ENCODE measurements at regions not wholly inside any gene's neighbourhood (a gene's known extent, or its start where the extent isn't known, plus 50 kb on each side); places are given as distances from the start of the nearest gene placed in this dataset.

GRCh38 chr2:236472720-236473495 lies 96.7 kb upstream of the ACKR3 start:
- H4K20me1 ChIP-seq (ENCODE audit: insufficient read depth, low read length): no peaks in the 10 kb centered on the region
- H3K27ac ChIP-seq (ENCODE audit: low read depth, low read length, poor library complexity, severe bottlenecking): no peak overlapping the region
- no peaks in the 10 kb centered on the region for H3K79me2 ChIP-seq (ENCODE audit: insufficient read depth, low read length)
- H3K9ac ChIP-seq (ENCODE audit: low read length): no peak overlapping the region
- no peak for TF ChIP-seq CTCF (IDR thresholded peaks at IDR 0.05; ENCODE audit: low read length)
- TF ChIP-seq EZH2 (IDR thresholded peaks at IDR 0.05; ENCODE audit: borderline replicate concordance, low read length): no peak
- no peak overlapping the region for H2AFZ ChIP-seq (ENCODE audit: low read length)
- H3F3A ChIP-seq (ENCODE audit: insufficient read depth, low read length): no peaks in the 10 kb centered on the region
- H3K4me3 ChIP-seq (ENCODE audit: low read depth, low read length, poor library complexity, severe bottlenecking): no peak overlapping the region
- H3K36me3 ChIP-seq (ENCODE audit: insufficient read depth, low read length): no peaks in the 10 kb centered on the region
- H3K4me1 ChIP-seq (ENCODE audit: insufficient read depth, low read length, severe bottlenecking): no peaks in the 10 kb centered on the region
- no peaks in the 10 kb centered on the region for H3K9me2 ChIP-seq (ENCODE audit: low read depth, low read length)
- H3K4me2 ChIP-seq (ENCODE audit: low read length): no peak overlapping the region
- H3K27me3 ChIP-seq (ENCODE audit: insufficient read depth, low read length): no peaks in the 10 kb centered on the region
- H3K9me3 ChIP-seq (ENCODE audit: low read length): no peaks in the 10 kb centered on the region

DNA sequence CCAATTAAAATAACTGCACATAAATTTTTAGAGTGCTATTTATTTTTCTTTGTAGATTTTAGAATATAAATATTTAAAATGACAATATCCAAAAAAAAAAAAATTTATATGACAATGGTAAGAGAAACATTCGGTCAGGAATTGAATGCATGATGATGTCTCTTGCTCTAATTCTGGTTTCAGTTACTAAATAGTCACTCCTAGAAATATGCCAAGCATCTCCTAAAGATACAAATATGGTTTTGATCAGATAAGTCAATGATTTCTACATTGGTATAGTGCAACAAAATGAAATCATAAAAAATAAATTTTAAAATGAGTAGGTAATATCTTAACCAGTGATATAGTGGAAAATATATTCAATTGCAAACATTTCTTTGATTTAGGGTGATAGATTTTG lies 95.9 kb upstream of the ACKR3 start:
- no peak for TF ChIP-seq CTCF (IDR thresholded peaks at IDR 0.05; ENCODE audit: low read length)
- TF ChIP-seq EZH2 (IDR thresholded peaks at IDR 0.05; ENCODE audit: borderline replicate concordance, low read length): no peak
- Histone ChIP-seq H3K4me2 (ENCODE audit: low read length) (no peak overlapping the region), H3K27me3 (ENCODE audit: insufficient read depth, low read length) (no peaks in the 10 kb centered on the region), H3K4me3 (ENCODE audit: low read depth, low read length, poor library complexity, severe bottlenecking) (no peak overlapping the region), H3K9me3 (ENCODE audit: low read length) (no peaks in the 10 kb centered on the region), H3K27ac (ENCODE audit: low read depth, low read length, poor library complexity, severe bottlenecking) (no peak overlapping the region), H3K9me2 (ENCODE audit: low read depth, low read length) (no peaks in the 10 kb centered on the region), H3K79me2 (ENCODE audit: insufficient read depth, low read length) (no peaks in the 10 kb centered on the region), H2AFZ (ENCODE audit: low read length) (no peak overlapping the region), H3F3A (ENCODE audit: insufficient read depth, low read length) (no peaks in the 10 kb centered on the region), H3K36me3 (ENCODE audit: insufficient read depth, low read length) (no peaks in the 10 kb centered on the region), H3K9ac (ENCODE audit: low read length) (no peak overlapping the region), H4K20me1 (ENCODE audit: insufficient read depth, low read length) (no peaks in the 10 kb centered on the region), H3K4me1 (ENCODE audit: insufficient read depth, low read length, severe bottlenecking) (no peaks in the 10 kb centered on the region)

DNA sequence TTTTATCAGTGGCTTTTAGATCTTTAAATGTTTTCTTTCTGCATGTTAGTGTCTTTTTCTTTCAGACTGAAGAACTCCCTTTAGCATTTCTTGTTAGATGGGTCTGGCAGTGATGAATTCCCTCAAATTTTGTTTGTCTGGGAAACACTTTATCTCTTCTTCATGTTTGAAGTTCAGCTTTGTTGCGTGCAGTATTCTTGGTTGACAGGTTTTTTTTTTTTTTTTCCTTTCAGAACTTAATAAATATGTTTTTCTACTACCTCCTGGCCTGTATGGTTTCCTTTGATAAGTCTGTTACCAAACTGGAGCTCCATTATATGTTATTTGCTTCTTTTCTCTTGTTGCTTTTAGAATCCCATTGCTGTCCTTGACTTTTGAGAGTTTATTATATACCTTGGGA lies 89.8 kb upstream of the ACKR3 start:
- Histone ChIP-seq H3K4me2 (ENCODE audit: low read length) (no peak overlapping the region), H2AFZ (ENCODE audit: low read length) (no peak overlapping the region), H3K9ac (ENCODE audit: low read length) (no peak overlapping the region), H3K9me2 (ENCODE audit: low read depth, low read length) (no peaks in the 10 kb centered on the region), H4K20me1 (ENCODE audit: insufficient read depth, low read length) (no peaks in the 10 kb centered on the region), H3K27ac (ENCODE audit: low read depth, low read length, poor library complexity, severe bottlenecking) (no peak overlapping the region), H3K4me1 (ENCODE audit: insufficient read depth, low read length, severe bottlenecking) (no peaks in the 10 kb centered on the region), H3K79me2 (ENCODE audit: insufficient read depth, low read length) (no peaks in the 10 kb centered on the region), H3F3A (ENCODE audit: insufficient read depth, low read length) (no peaks in the 10 kb centered on the region), H3K27me3 (ENCODE audit: insufficient read depth, low read length) (no peaks in the 10 kb centered on the region), H3K9me3 (ENCODE audit: low read length) (0 out of 2 replicates have a peak, but pooled peaks cover 3% of the 10 kb centered on the region), H3K4me3 (ENCODE audit: low read depth, low read length, poor library complexity, severe bottlenecking) (no peak overlapping the region), H3K36me3 (ENCODE audit: insufficient read depth, low read length) (no peaks in the 10 kb centered on the region)
- TF ChIP-seq EZH2 (IDR thresholded peaks at IDR 0.05; ENCODE audit: borderline replicate concordance, low read length) (no peak), CTCF (IDR thresholded peaks at IDR 0.05; ENCODE audit: low read length) (no peak)

Measured in OCI-LY1 (cell line).